HG02759 (cell line): ENCODE measurements at regions not wholly inside any gene's neighbourhood (a gene's known extent, or its start where the extent isn't known, plus 50 kb on each side); places are given as distances from the start of the nearest gene placed in this dataset.
"Not testable (repeated sequence)": the region's sequence is repeated elsewhere in the genome, so short reads cannot be mapped to it uniquely, and the experiment has no call there.

ENCODE experiments used
- ATAC-seq: cut with Tn5 transposase; IDR thresholded peaks from one replicate; pipeline ENCODE4 v1.9.1; 2021; ENCODE audit warnings: mild to moderate bottlenecking, moderate library complexity; ENCODE audit not compliant: unreplicated experiment

DNA sequence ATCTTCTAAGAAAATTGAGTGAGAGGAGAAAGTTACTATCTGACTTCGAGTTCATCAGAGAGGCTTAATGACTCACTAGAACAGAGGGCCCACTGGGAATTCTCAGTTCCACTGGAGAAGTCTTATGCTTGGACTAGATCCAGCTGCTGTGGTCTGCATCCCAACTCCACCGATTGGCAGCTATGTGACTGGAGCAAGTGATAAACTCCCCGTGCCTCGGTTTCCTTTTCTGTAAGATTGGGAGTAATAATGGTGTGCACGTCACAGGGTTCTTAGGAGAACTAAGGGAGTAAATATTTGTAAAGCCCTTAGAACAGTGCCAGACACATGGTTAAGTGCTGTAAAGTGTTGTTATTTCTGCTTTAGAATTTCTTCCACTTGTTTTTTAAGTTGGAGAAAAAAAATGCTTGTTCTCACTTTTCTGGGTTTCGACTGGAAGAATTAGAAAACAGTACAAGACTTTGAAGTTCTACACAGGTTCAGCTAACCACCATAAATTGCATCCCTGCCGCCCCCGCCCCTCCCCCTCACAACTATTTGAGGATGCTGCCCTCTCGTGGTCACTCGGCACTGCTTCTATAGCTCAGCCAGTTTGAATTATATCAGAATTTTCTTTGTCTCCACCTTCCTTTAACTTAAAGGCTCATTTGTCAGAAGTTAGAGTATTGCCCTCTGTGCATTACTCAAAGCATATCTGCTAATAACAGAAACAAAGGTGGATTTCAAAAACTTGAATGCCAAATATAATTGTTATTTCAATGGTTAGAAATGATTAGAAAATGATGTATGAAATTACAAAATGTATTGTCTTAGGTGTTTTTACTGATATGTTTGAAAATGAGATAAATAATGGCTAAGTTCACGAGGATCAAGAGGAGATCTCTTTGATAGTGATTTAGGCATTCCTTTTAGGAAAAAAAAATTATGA lies 95.0 kb upstream of the IFNGR1 start:
- ATAC-seq = no peak

- ATAC-seq = no peak
These were observed 94.0 kb upstream of the IFNGR1 start for GRCh38 chr6:137313211-137313610.

DNA sequence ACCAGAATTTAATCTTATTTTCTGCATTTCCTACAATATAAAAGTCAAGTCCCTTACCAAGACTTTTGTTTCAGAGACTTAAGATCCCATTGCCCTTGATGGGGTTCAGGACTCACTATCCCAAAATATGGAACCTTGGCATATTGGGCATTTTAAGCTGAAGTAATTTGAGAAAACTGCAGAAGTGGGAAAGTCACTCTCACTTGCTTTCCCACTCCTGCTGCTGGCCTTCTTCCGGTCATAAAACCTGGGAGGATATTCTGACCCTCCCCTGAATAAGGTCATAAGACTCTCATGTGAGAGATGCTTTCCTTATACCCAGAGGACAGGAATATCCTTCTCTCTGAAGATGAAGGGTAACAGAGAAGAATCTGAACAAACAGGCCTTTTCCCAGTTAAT lies 92.8 kb upstream of the IFNGR1 start:
- no peak for ATAC-seq

DNA sequence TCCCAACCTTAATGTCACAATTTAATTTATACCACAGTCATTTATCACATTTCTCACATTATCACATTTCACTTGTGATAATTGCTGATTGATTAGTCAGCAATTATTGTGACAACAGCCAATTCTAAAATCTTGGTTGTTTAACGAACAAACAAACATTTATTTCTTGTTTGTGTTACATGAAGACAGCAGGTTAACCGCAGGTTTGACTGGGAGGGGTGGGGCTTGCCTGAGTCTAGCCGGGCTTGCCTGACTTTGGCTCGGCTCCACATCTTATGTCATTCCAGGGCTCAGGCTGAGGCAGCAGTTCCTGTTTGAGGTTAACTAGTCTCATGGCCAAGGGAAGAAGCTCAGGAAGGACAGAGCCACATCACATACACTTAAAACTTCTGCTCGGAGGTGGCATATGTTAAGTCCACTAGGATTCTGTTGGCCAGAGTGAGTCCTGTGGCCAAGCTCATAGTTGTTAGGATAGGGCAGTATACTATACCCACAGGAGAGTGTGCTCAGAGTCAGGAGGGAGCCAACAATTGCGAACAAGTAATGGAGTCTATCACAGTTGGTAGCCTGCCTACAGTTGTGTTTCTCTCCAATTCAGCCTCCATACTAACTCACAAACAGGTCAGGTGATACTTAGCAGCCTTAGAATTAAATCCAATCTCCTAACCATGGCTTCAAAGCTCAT lies 90.0 kb upstream of the IFNGR1 start:
- ATAC-seq = no peak

DNA sequence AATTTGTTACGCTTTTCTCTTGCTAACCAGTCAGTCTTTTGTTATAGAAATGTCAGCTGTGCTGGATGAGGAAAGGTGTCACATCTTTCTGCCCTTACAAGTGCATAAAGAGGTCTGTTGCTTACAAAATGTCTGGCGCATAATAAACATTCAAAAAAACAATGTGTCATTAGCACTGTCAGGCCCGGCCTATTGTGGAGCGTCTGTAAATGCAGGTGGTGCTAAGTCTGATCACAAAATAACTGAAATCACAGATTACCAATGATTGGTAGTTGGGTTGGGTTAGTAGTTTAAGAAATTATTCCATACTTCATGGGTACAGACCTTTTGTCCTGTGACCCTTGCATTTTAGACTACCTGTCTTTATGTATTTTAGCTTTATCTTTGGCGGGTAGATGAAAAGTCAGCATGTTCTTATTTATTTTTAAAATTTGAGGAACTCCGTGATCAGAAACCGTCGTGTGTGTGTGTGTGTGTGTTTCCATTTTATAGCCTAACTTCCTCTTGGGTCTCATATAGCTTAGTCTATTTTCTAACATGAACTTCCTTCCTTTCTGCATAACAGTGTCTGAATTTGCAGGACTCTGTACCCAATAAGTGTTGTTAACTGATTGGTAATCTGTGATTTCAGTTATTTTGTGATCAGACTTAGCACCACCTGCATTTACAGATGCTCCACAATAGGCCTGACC lies 88.1 kb upstream of the IFNGR1 start:
- no peak for ATAC-seq

DNA sequence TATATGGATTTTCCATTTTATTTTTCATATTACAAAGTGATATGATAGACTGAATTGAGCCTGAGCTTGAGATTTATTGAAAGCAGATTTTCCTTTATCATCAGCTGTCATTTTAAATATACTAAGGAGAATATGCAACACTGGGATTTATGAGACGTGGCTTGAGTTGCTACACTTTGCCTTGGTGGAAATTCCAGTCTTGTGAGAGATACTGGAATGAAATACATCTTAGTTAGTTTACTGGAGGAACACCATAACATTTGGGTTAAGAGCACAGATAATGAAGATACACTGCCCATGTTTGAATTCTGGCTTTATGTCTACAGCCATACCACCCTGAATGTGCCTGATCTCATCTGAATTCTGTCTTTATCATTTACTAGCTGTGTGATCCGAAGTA lies 86.5 kb upstream of the IFNGR1 start:
- no peak for ATAC-seq

- ATAC-seq = no peak
These were observed 85.0 kb upstream of the IFNGR1 start for GRCh38 chr6:137304020-137304780.

GRCh38 chr6:137303441-137303840 lies 84.3 kb upstream of the IFNGR1 start:
- ATAC-seq = no peak

DNA sequence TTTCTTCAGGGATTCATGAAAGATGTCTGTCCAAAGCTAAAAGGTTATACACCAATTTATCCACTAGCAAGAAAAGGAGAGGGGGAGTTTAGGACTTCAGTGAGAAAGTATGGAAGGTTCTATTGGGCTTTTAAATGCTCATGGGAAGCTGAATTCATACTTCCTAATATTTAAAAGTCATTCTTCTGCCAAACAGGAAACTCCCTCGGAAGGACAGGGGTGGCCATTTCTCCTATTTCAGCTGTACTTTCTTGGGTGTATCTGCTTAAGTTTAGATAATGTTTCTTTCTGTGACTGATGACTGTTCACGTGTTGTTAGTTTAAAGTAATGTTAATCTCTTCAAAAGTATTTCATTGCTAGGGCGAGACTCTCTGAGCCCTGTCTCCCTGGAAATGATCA lies 80.5 kb upstream of the IFNGR1 start:
- no peak for ATAC-seq

DNA sequence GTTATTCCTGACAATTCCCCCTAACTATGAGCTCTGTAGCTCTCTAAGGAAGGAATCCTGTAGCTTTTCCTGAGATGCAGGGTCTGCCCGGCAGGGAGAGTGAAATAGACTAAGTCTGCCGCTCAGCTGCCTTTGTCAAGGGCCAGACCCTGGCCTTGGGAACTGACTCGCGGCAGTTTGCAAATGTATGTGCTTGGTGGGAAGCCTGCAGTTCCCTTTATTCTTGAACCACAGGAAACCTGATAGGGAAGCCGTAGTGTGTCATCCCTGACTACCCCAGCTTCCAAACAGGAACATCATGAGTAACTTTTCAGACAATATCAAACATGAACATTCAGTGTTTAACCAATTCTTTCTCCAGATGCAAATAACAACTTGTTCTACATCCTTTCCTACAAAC lies 78.7 kb upstream of the IFNGR1 start:
- ATAC-seq = no peak

DNA sequence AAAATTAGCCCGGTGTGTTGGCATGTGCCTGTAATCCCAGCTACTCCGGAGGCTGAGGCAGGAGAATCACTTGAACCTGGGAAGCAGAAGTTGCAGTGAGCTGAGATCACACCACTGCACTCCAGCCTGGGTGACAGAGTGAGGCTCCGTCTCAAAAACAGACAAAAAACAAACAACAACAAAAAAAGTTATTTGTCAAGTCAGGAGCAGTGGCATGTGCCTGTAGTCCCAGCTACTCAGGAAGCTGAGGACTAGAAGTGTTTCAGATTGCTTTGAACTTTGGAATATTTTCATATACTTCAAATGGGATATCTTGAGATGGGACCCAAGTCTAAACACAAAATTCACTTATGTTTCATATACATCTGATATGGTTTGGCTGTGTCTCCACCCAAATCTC lies 73.1 kb upstream of the IFNGR1 start:
- ATAC-seq = not testable (repeated sequence)

- ATAC-seq = no peak
These were observed 72.3 kb upstream of the IFNGR1 start for GRCh38 chr6:137291441-137291840.

- no peak for ATAC-seq
These were observed 71.5 kb upstream of the IFNGR1 start for GRCh38 chr6:137290601-137291261.

- ATAC-seq = no peak
These were observed 67.7 kb upstream of the IFNGR1 start for GRCh38 chr6:137286916-137287315.

GRCh38 chr6:137286368-137286767 lies 67.2 kb upstream of the IFNGR1 start:
- ATAC-seq = no peak

DNA sequence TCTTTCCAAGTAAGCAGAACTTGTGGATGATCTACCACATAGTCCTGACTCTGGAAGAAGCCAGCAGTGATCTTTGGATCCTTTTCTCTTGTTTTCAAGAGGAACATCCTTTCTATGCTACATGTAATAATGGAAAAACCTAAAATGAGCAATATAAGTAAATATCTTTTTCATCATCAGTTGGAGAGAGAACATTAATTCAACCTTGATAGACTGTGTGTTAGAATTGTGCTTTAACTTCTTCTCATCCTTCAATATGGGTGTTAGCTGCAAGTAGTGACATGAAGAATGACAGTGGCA lies 65.6 kb upstream of the IFNGR1 start:
- no peak for ATAC-seq

- ATAC-seq = peak; percentile 86
These were observed 65.0 kb upstream of the IFNGR1 start for GRCh38 chr6:137283940-137284810.

- no peak for ATAC-seq
These were observed 63.9 kb upstream of the IFNGR1 start for GRCh38 chr6:137283080-137283479.

- no peak for ATAC-seq
These were observed 63.1 kb upstream of the IFNGR1 start for GRCh38 chr6:137282254-137282653.

GRCh38 chr6:137279279-137279678 lies 60.1 kb upstream of the IFNGR1 start:
- not testable (repeated sequence) for ATAC-seq
